Fibroblast of gingiva (primary cell): ENCODE measurements at regions not wholly inside any gene's neighbourhood (a gene's known extent, or its start where the extent isn't known, plus 50 kb on each side); places are given as distances from the start of the nearest gene placed in this dataset.
"Not testable (repeated sequence)": the region's sequence is repeated elsewhere in the genome, so short reads cannot be mapped to it uniquely, and the experiment has no call there.

Experiments used
- DNase-seq: peaks from one replicate; pipeline ENCODE4 v3.0.0-alpha.2; 2011; ENCODE audit warnings: low read depth

GRCh38 chr1:206256935-206257334 lies 53.6 kb downstream of the SRGAP2 start:
- DNase-seq: not testable (repeated sequence)

GRCh38 chr1:206261473-206261872 lies 58.1 kb downstream of the SRGAP2 start:
- not testable (repeated sequence) for DNase-seq

DNA sequence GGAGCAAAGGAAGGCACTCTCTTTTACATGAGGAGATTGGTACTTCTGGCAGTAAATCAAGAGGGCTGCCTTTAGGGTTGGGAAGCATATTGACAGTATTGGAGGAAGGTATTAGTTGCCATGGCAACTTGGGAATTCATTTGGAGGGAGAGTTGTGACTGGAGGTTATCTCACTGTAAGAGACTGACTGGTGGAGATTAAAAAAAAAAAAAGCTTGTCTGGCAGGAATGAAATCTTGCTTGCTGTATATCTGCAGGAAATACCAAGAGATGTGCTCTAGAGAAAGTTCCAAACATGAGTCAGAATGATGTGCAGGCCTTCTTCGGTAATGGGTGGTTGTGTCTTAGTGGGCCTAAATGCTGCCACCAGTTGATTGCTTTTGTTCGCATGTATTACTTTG lies 59.1 kb downstream of the SRGAP2 start:
- DNase-seq: not testable (repeated sequence)

DNA sequence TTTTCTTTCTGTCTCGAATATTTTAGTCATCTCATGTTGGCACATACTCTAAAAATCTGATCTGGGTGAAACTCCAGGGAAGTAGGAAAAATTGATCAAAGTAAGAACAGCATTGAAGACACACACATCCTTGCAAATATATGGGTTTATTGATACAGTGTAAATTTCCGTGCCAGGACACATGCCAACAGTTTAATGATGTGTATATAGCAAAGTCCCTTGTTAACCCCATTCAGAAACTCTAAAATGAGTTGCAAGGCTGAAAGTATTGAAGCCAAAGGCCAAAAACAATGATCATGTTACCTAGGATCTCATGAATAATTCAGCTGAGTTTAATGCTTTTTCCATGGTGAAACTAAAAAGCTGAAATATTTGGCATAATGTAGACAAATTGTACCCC lies 61.6 kb downstream of the SRGAP2 start:
- not testable (repeated sequence) for DNase-seq

- DNase-seq: not testable (repeated sequence)
Observed at GRCh38 chr1:206271153-206271552, 67.8 kb downstream of the SRGAP2 start.

DNA sequence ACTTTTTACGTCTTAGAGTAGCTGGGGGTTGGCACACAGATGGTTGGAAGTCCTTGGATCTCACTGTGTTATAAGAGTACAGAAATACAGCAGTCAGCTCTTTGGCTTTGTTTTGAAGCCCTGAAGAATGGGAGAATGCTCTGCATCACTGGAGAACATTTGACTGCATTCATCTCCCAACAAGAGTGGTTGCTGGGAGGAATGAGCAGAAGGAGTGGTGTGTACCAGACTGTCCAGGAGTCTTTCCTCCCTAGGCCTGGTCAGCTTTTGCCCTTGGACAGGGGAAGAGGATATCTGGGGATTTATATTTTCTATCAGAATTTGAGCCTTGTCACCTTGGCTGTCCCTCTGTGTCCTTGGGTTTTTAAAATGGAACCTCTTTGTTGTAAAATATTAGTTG lies 69.8 kb downstream of the SRGAP2 start:
- not testable (repeated sequence) for DNase-seq

DNA sequence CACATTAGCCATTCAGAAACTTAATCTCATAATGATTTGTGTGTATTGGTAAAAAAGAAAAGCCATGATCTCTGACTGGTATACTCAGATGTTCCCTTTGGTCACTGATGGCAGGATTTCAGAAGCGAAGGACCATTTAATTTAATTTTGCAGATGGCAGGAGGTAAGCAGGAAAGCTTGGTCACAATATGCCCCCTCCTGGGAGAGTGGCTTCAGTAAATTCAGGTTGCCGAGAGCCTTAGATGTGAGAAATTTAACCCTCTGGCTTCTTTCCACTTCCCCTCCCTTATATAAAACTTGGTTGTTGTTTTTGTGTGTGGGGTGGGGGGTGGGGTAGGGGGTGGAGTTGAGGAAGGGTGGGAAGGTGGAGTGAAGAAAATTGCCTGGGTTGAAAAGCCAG lies 72.8 kb downstream of the SRGAP2 start:
- not testable (repeated sequence) for DNase-seq

DNA sequence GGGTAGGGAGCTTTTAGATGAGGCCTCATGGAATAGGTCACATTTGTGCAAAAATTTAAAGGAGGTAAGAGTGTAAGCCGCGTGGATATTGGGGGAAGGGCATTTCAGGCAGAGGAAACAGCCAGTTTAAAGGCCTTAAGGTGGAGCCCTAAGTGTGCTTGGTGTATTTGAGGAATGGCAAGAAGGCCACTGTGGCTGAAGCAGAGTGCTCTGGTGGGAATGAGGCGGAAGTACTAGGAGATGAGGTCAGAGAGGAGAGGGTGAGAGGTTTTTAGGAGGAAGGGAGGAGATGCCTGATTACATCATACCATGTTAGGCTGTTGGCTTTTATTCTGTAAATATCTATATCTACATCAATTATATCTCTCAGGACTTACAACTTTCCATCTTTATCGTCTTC lies 75.3 kb downstream of the SRGAP2 start:
- not testable (repeated sequence) for DNase-seq

GRCh38 chr1:206280683-206281082 lies 77.3 kb downstream of the SRGAP2 start:
- not testable (repeated sequence) for DNase-seq

DNA sequence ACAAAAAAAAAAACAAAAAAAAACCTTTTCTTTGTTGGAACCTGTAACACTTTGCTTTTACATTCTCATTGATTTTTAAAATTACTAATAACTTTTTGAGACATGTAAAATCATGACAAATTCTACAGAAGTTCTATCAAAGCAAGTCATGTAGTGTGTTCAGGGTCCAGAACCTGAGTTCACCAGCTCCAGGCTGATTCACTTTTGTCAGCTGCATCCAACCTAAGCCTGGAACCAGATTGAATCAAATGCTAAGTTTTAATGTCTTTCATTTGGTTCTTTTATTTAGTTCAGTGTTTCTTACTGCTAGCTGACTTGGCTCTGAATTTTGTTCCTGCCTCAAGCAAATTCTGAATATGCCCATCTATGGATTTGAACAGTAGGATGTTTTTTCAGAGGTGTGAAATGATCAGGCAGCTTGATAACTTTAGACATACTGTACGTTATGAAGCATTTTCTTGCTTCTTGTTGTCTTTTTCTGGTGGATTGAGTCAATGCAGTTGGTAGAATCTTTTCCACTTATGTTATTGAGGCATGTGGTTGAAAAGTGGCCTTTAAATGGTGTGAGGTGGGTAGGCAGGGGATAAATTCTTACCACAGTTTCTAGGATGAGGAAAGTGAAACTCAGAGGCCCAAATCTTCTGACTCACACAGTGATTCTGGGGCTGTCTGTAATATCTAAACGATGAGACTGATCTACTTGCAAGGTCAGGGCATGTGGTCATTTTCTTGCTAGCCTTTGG lies 78.7 kb downstream of the SRGAP2 start:
- not testable (repeated sequence) for DNase-seq

DNA sequence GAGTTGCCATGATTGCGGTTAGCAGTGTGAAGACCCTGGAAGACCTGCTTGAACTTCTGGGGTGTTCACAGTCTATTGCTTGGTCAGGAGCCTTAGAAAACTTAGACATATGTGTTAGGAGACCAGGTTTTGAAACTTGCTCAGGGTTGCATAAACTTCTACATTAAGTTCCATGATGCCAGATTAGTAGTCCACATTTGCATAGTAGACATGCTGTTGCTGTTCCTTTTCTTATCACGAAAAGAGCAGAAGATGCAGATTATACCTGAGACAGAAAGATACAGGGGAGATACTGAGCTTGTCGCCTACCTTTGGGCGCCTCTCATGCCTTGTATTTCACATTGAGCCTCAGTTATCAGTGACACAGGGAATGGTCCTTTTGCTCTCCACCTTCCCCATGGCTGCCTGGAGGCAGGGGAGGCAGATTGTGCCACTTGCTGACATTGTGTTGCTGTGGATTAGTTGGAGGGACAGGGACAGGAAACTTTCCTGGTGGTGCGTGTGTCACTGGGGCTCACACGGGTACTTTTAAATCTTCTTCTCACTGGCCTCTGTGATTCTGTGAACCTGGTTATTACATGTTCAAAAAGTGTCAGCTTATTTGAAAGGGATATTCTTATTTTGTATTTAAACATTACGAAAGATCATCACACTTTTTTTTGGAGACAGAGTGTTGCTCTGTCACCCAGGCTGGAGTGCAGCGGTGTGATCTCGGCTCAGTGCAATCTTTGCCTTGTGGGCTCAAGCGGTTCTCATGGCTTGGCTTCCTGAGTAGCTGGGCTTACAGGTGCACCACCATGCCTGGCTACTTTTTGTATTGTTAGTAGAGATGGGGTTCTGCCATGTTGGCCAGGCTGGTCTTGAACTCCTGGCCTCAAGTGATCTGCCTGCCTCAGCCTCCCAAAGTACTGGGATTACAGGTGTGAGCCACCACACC lies 82.0 kb downstream of the SRGAP2 start:
- not testable (repeated sequence) for DNase-seq

- DNase-seq: not testable (repeated sequence)
Observed at GRCh38 chr1:206287759-206288158, 84.4 kb downstream of the SRGAP2 start.

- DNase-seq: not testable (repeated sequence)
Observed at GRCh38 chr1:206288453-206288852, 85.1 kb downstream of the SRGAP2 start.

DNA sequence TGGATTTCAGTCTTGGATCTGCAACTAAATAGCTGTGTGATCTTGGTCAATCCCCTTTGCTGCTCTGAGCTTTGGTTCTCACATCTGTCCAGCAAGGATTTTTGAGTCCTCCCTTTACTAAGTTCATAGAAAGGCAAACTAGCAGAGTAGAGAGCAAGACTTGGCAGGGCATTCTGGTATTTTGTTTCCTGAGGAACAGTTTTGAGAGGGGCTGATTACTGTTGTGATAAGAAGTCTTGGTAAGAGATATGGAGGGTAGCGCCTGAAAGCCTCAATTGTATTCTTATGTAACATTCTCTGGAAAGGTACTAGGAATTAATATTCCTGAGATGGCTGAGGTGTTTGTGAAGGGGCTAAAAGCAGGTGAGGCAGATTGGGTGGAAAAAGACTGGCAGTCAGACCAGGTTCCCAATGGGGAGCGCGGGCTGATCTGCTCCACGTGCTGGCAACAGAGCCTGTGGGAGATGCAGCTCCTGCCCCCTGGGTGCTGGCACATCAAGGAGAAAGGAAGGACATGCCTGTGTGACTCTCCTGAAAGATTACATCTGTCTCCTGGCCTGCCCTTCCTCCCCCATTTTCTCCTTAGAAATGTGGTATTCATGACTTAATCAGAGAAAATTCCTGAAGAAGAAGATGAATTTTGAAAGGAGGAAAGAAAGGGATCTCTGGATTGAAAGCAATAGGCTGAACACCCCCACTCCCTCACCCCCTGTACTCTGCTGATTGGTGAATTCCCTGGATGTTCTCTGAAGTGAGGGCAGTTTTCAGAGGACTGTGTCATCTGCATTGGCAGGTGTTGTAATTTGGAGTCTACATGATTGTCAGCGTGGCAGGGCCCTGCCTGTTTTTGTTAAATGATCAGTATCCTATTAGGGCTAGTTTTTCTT lies 94.0 kb downstream of the SRGAP2 start:
- DNase-seq: not testable (repeated sequence)

- DNase-seq: not testable (repeated sequence)
Observed at GRCh38 chr1:206298032-206298392, 94.7 kb downstream of the SRGAP2 start.

- not testable (repeated sequence) for DNase-seq
Observed at GRCh38 chr1:206299181-206299791, 95.9 kb downstream of the SRGAP2 start.

DNA sequence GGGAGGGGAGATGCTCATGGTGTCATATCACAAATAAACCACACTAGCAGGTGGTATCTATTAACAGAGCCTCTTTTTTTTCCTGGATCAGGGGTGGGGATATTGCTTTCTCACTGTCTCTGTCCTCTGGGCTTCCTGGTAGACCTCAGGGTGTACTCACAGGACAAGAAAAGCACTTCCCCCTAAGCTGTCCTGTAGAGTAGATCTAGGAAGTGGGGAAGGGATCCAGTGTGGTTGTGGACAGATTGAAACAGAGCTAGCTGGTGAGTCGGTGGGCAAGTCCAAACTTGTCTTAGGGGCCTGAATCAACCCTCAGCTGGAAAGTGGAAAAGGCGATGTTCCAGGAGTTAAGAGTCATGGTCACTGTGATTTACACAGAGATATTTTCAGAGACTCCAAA lies 96.6 kb downstream of the SRGAP2 start:
- DNase-seq: not testable (repeated sequence)

GRCh38 chr1:206302056-206302455 lies 98.7 kb downstream of the SRGAP2 start:
- DNase-seq: not testable (repeated sequence)

DNA sequence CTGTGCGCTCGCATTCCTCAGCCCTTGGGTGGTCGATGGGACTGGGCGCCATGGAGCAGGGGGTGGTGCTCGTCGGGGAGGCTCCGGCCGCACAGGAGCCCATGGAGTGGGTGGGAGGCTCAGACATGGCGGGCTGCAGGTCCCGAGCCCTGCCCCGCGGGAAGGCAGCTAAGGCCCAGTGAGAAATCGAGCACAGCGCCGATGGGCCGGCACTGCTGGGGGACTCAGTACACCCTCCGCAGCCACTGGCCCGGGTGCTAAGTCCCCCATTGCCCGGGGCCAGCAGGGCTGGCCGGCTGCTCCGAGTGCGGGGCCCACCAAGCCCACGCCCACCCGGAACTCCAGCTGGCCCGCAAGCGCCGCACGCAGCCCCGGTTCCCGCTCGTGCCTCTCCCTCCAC lies 104.1 kb downstream of the SRGAP2 start:
- not testable (repeated sequence) for DNase-seq

- not testable (repeated sequence) for DNase-seq
Observed at GRCh38 chr1:206310948-206311347, 107.6 kb downstream of the SRGAP2 start.

DNA sequence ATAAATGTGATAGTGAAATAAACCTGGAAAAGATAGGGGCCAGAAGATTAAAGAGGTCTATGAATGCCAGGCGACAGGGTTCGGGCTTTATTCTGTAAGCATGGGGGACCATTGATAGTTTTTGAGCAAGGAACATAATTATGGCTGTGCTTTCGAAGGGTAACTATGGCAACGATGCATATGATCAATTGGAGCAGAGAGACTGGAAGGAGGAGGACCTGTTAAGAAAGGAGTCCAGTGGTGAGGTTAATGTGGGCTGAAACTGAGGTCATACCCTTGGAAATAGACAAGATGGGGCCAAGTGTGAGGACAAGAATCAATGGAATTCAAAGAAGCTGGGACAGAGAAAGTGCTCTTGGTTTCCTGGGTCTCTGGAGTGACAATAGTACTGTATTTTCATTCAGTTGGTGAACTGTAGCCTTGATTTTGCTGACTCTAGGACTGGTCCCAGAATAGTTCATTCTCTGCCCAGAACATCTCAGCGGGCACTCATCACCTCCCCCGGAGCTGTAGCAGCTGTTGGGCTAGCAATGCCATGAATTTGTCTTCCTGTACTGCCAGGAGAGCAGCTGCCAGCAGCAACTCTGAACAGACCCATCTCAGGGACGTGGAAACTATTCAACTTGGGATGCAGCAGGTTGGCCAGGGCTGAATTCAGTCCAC lies 108.4 kb downstream of the SRGAP2 start:
- peak; percentile 40 for DNase-seq
